ENCODE measurements at regions not wholly inside any gene's neighbourhood (a gene's known extent, or its start where the extent isn't known, plus 50 kb on each side); places are given as distances from the start of the nearest gene placed in this dataset.

- no peak for TF ChIP-seq YY1 (IDR thresholded peaks at IDR 0.05)
- no peak for TF ChIP-seq SP1 (IDR thresholded peaks at IDR 0.05)
- TF ChIP-seq RAD21 (IDR thresholded peaks at IDR 0.05), result no peak
- no peak for TF ChIP-seq NR2F2 (IDR thresholded peaks at IDR 0.05)
- no peak for TF ChIP-seq FOXA1 (IDR thresholded peaks at IDR 0.05)
- TF ChIP-seq REST (IDR thresholded peaks at IDR 0.05), result no peak
- TF ChIP-seq FOXA2 (IDR thresholded peaks at IDR 0.05), result no peak
- TF ChIP-seq HNF4G (IDR thresholded peaks at IDR 0.05), result no peak
- no peak for TF ChIP-seq EGR1 (IDR thresholded peaks at IDR 0.05; ENCODE audit: low read depth in 2 of 2)
- no peak for TF ChIP-seq HNF4A (conservative IDR thresholded peaks at IDR 0.05)
- TF ChIP-seq MAX (IDR thresholded peaks at IDR 0.05), result no peak
- no peak for TF ChIP-seq ZBTB33 (IDR thresholded peaks at IDR 0.05)
- WGBS, result 88% methylated on average over 9 of the region's 9 CpGs
- peaks cover 0 to 2% (median 0%) of the 10 kb centered on the region in 4 donors for H3K4me1 ChIP-seq (ENCODE audit: control insufficient read depth in 4 of 4, insufficient read depth in 4 of 4, low read length in 3 of 4)
These were observed 236.6 kb upstream of the PPP1R3A start for GRCh38 chr7:114155116-114156110.

GRCh38 chr7:114153700-114154099 lies 234.9 kb upstream of the PPP1R3A start:
- Histone ChIP-seq H3K36me3 (ENCODE audit: control insufficient read depth in 4 of 4, insufficient read depth in 3 of 4, low read depth in 1 of 4, low read length in 3 of 4) (no peaks in the 10 kb centered on the region), H3K9ac (ENCODE audit: low read depth in 1 of 2, low read length in 2 of 2) (no peak overlapping the region), H3K27ac (ENCODE audit: low read depth in 1 of 2, low read length in 2 of 2) (no peak overlapping the region), H3K27me3 (ENCODE audit: control insufficient read depth in 4 of 4, insufficient read depth in 4 of 4, low read length in 3 of 4) (no peaks in the 10 kb centered on the region), H3K4me1 (ENCODE audit: control insufficient read depth in 4 of 4, insufficient read depth in 4 of 4, low read length in 3 of 4) (peaks cover 0 to 2% (median 0%) of the 10 kb centered on the region in 4 donors), H3K4me3 (ENCODE audit: low read depth in 1 of 3, low read length in 3 of 3) (no peak overlapping the region), H3K9me3 (ENCODE audit: control insufficient read depth in 4 of 4, low read length in 3 of 4) (no peaks in the 10 kb centered on the region)
- no peak for DNase-seq (ENCODE audit: low spot score)
- TF ChIP-seq GABPA (IDR thresholded peaks at IDR 0.05 in 1 of 2, conservative IDR thresholded peaks at IDR 0.05 in 1 of 2), result no peak
- TF ChIP-seq ATF3 (IDR thresholded peaks at IDR 0.05), result no peak
- TF ChIP-seq FOXA1 (IDR thresholded peaks at IDR 0.05), result no peak
- no peak for TF ChIP-seq YY1 (IDR thresholded peaks at IDR 0.05)
- no peak for TF ChIP-seq JUND (IDR thresholded peaks at IDR 0.05)
- TF ChIP-seq TAF1 (conservative IDR thresholded peaks at IDR 0.05), result no peak
- TF ChIP-seq SP1 (IDR thresholded peaks at IDR 0.05), result no peak
- TF ChIP-seq MAX (IDR thresholded peaks at IDR 0.05), result no peak
- TF ChIP-seq NR2F2 (IDR thresholded peaks at IDR 0.05), result no peak
- TF ChIP-seq HNF4A (conservative IDR thresholded peaks at IDR 0.05), result no peak
- TF ChIP-seq FOXA2 (IDR thresholded peaks at IDR 0.05), result no peak
- no peak for TF ChIP-seq HNF4G (IDR thresholded peaks at IDR 0.05)
- TF ChIP-seq RXRA (IDR thresholded peaks at IDR 0.05), result no peak
- no peak for TF ChIP-seq REST (IDR thresholded peaks at IDR 0.05)
- no peak for TF ChIP-seq CTCF (IDR thresholded peaks at IDR 0.05; ENCODE audit: low read depth, low read length, missing input control)
- no peak for TF ChIP-seq EGR1 (IDR thresholded peaks at IDR 0.05; ENCODE audit: low read depth in 2 of 2)

More at GRCh38 chr7:114155116-114156110, 236.6 kb upstream of the PPP1R3A start:
- DNase-seq (ENCODE audit: low spot score), result no peak
- H3K9me3 ChIP-seq (ENCODE audit: control insufficient read depth in 4 of 4, low read length in 3 of 4), result no peaks in the 10 kb centered on the region
- no peaks in the 10 kb centered on the region for H3K36me3 ChIP-seq (ENCODE audit: control insufficient read depth in 4 of 4, insufficient read depth in 3 of 4, low read depth in 1 of 4, low read length in 3 of 4)
- H3K4me3 ChIP-seq (ENCODE audit: low read depth in 1 of 3, low read length in 3 of 3), result no peak overlapping the region
- no peak overlapping the region for H3K27ac ChIP-seq (ENCODE audit: low read depth in 1 of 2, low read length in 2 of 2)
- H3K27me3 ChIP-seq (ENCODE audit: control insufficient read depth in 4 of 4, insufficient read depth in 4 of 4, low read length in 3 of 4), result no peaks in the 10 kb centered on the region
- H3K9ac ChIP-seq (ENCODE audit: low read depth in 1 of 2, low read length in 2 of 2), result no peak overlapping the region

Data from liver (tissue), 8 donors.